H9 (cell line): ENCODE measurements at regions not wholly inside any gene's neighbourhood (a gene's known extent, or its start where the extent isn't known, plus 50 kb on each side); places are given as distances from the start of the nearest gene placed in this dataset.

ENCODE experiments used
- DNase-seq: peaks from one replicate; pipeline ENCODE4 v3.0.0-alpha.2; 2017
- H2AFZ ChIP-seq: one replicate; pipeline ENCODE4 v1.6.1; 2013; ENCODE audit warnings: mild to moderate bottlenecking, low read length, control low read depth, moderate library complexity
- H2AK5ac ChIP-seq: 2 replicates; pipeline ENCODE4 v1.6.1; 2013; ENCODE audit warnings: low read length, control low read depth, mixed read lengths; ENCODE audit not compliant: insufficient read length
- H2BK120ac ChIP-seq: one replicate; pipeline ENCODE4 v1.6.1; 2013; ENCODE audit warnings: low read depth, mild to moderate bottlenecking, low read length, control low read depth, inconsistent platforms; ENCODE audit not compliant: poor library complexity, severe bottlenecking
- H2BK12ac ChIP-seq: 2 replicates; pipeline ENCODE4 v1.6.1; 2013; ENCODE audit warnings: low read length, control low read depth, mixed read lengths, low read depth; ENCODE audit not compliant: insufficient read length
- H2BK15ac ChIP-seq: 2 replicates; pipeline ENCODE4 v1.6.1; 2013; ENCODE audit warnings: low read depth, low read length, control low read depth
- H2BK20ac ChIP-seq: one replicate; pipeline ENCODE4 v1.6.1; 2013; ENCODE audit warnings: low read depth, mild to moderate bottlenecking, low read length, control low read depth, inconsistent platforms; ENCODE audit not compliant: poor library complexity, severe bottlenecking
- H2BK5ac ChIP-seq: 2 replicates; pipeline ENCODE4 v1.6.1; 2013; ENCODE audit warnings: low read length, control low read depth, mixed read lengths; ENCODE audit not compliant: insufficient read length
- H3K14ac ChIP-seq: 2 replicates; pipeline ENCODE4 v1.6.1; 2013; ENCODE audit warnings: low read length, control low read depth; ENCODE audit not compliant: insufficient read depth
- H3K18ac ChIP-seq: 2 replicates; pipeline ENCODE4 v1.6.1; 2013; ENCODE audit warnings: low read depth, mild to moderate bottlenecking, mixed read lengths, low read length, control low read depth; ENCODE audit not compliant: insufficient read length
- H3K23ac ChIP-seq: 2 replicates; pipeline ENCODE4 v1.6.1; 2013; ENCODE audit warnings: low read length, control low read depth, mixed read lengths, low read depth; ENCODE audit not compliant: insufficient read length
- H3K23me2 ChIP-seq: 2 replicates; pipeline ENCODE4 v1.6.1; 2013; ENCODE audit warnings: low read depth, mild to moderate bottlenecking, mixed read lengths, low read length, control low read depth; ENCODE audit not compliant: insufficient read length, poor library complexity, severe bottlenecking
- H3K27ac ChIP-seq: 2 replicates; pipeline ENCODE4 v1.5.1; 2013; ENCODE audit warnings: low read length, control low read depth, mixed read lengths, low read depth; ENCODE audit not compliant: insufficient read length
- H3K27me3 ChIP-seq: 2 replicates; pipeline ENCODE4 v1.6.1; 2013; ENCODE audit warnings: low read length, control low read depth, inconsistent platforms; ENCODE audit not compliant: insufficient read depth
- H3K4ac ChIP-seq: 2 replicates; pipeline ENCODE4 v1.6.1; 2013; ENCODE audit warnings: low read depth, mild to moderate bottlenecking, control low read depth, inconsistent platforms, low read length, moderate library complexity
- H3K4me1 ChIP-seq: 2 replicates; pipeline ENCODE4 v1.6.1; 2013; ENCODE audit warnings: low read length, control low read depth, inconsistent platforms; ENCODE audit not compliant: insufficient read depth
- H3K4me2 ChIP-seq: 2 replicates; pipeline ENCODE4 v1.6.1; 2013; ENCODE audit warnings: low read length, control low read depth, mixed read lengths; ENCODE audit not compliant: insufficient read length, insufficient read depth
- H3K56ac ChIP-seq: 2 replicates; pipeline ENCODE4 v1.6.1; 2013; ENCODE audit warnings: low read depth, mild to moderate bottlenecking, mixed read lengths, low read length, control low read depth; ENCODE audit not compliant: insufficient read length
- H3K79me1 ChIP-seq: 2 replicates; pipeline ENCODE4 v1.6.1; 2013; ENCODE audit warnings: low read depth, mild to moderate bottlenecking, moderate library complexity, low read length, control low read depth, inconsistent platforms; ENCODE audit not compliant: insufficient read depth, poor library complexity, severe bottlenecking
- H3K79me2 ChIP-seq: 2 replicates; pipeline ENCODE4 v1.6.1; 2013; ENCODE audit warnings: low read length, control low read depth, inconsistent platforms; ENCODE audit not compliant: insufficient read depth
- H3K9ac ChIP-seq: 2 replicates; pipeline ENCODE4 v1.6.1; 2013; ENCODE audit warnings: low read length, control low read depth, mixed read lengths; ENCODE audit not compliant: insufficient read length; ENCODE audit errors: extremely low read depth
- H3K9me3 ChIP-seq: one replicate; pipeline ENCODE4 v1.6.1; 2013; ENCODE audit warnings: low read depth, low read length, inconsistent platforms; ENCODE audit not compliant: control insufficient read depth
- H3T11ph ChIP-seq: one replicate; pipeline ENCODE4 v1.6.1; 2013; ENCODE audit warnings: mild to moderate bottlenecking, low read length, control low read depth, inconsistent platforms
- H4K20me1 ChIP-seq: one replicate; pipeline ENCODE4 v1.6.1; 2013; ENCODE audit not compliant: control insufficient read depth, insufficient read length, insufficient read depth
- H4K5ac ChIP-seq: 2 replicates; pipeline ENCODE4 v1.6.1; 2013; ENCODE audit warnings: low read depth, mild to moderate bottlenecking, mixed read lengths, low read length, control low read depth; ENCODE audit not compliant: insufficient read length
- H4K8ac ChIP-seq: replicated peaks from 2 replicates; pipeline ENCODE4 v1.6.1; 2013; ENCODE audit warnings: low read length, control low read depth, mixed read lengths, low read depth; ENCODE audit not compliant: insufficient read length
- H4K91ac ChIP-seq: 2 replicates; pipeline ENCODE4 v1.6.1; 2013; ENCODE audit warnings: low read depth, mild to moderate bottlenecking, moderate library complexity, mixed read lengths, low read length, control low read depth; ENCODE audit not compliant: insufficient read length
- H3K27ac Mint-ChIP-seq, 3 experiments: 2 replicates in 2 of 3; 3 replicates in 1 of 3; pipeline ENCODE4 v1.8.0; 2020 to 2021; ENCODE audit warnings: mixed read lengths in 3 of 3, mild to moderate bottlenecking in 1 of 3, moderate library complexity in 1 of 3
- H3K27me3 Mint-ChIP-seq: 2 replicates; pipeline ENCODE4 v1.8.0; 2021; ENCODE audit warnings: low read depth, mild to moderate bottlenecking, moderate library complexity, mixed read lengths
- H3K36me3 Mint-ChIP-seq, 3 experiments: 2 replicates in 2 of 3; 3 replicates in 1 of 3; pipeline ENCODE4 v1.8.0; 2020 to 2021; ENCODE audit warnings: low read depth in 3 of 3, mixed read lengths in 3 of 3; ENCODE audit not compliant: insufficient read depth in 1 of 3
- H3K4me1 Mint-ChIP-seq, 2 experiments: 2 replicates each; pipeline ENCODE4 v1.8.0; 2020; ENCODE audit warnings: mixed read lengths in 2 of 2
- H3K4me3 Mint-ChIP-seq, 2 experiments: 2 replicates in 1 of 2; 3 replicates in 1 of 2; pipeline ENCODE4 v1.8.0; 2020 to 2021; ENCODE audit warnings: mild to moderate bottlenecking in 2 of 2, mixed read lengths in 2 of 2, moderate library complexity in 1 of 2
- H3K9me3 Mint-ChIP-seq, 2 experiments: 2 replicates in 1 of 2; 3 replicates in 1 of 2; pipeline ENCODE4 v1.8.0; 2020; ENCODE audit warnings: mild to moderate bottlenecking in 2 of 2, mixed read lengths in 2 of 2, moderate library complexity in 1 of 2
- CTCF ChIP-seq: fragments of 200-600 bp; sonication (generic); conservative IDR thresholded peaks from 3 replicates; pipeline ENCODE4 v1.8.0; 2021; ENCODE audit warnings: antibody characterized with exemption, mild to moderate bottlenecking
- WGBS: extraction: QIAGEN DNeasy Blood & Tissue Kit; methylation state at CpG from one replicate; pipeline ENCODE4 v1.1.7; 2013; ENCODE audit warnings: missing lambda C conversion rate, low lambda C conversion rate, mixed read lengths; ENCODE audit not compliant: insufficient read length; ENCODE audit errors: extremely low coverage; 5-methylcytosine and 5-hydroxymethylcytosine counted together

- no peak overlapping the region for H4K8ac ChIP-seq
- no peak overlapping the region for H3K14ac ChIP-seq
- H3K9me3 ChIP-seq, result no peaks in the 10 kb centered on the region
- no peak overlapping the region for H2AK5ac ChIP-seq
- DNase-seq, result no peak
- Mint-ChIP-seq H3K36me3 (no peaks in the 10 kb centered on the region), H3K4me3 (no peak overlapping the region), H3K4me1 (peaks cover 7 to 10% of the 10 kb centered on the region in 2 experiments), H3K27me3 (no peaks in the 10 kb centered on the region), H3K27ac (peak overlapping the region in 1 of 3 experiments; percentile 27; a peak in 1 of 7 replicates), H3K9me3 (no peaks in the 10 kb centered on the region)
- no peaks in the 10 kb centered on the region for H3K79me2 ChIP-seq
- WGBS, result no CpG with 5 or more reads among the region's 4 CpGs
- H2BK12ac ChIP-seq, result no peak overlapping the region
- no peak overlapping the region for H4K91ac ChIP-seq
- no peak overlapping the region for H2AFZ ChIP-seq
- H2BK15ac ChIP-seq, result no peak overlapping the region
- H3K9ac ChIP-seq, result no peak overlapping the region
- no peak overlapping the region for H3K23ac ChIP-seq
- no peak overlapping the region for H3T11ph ChIP-seq
- H3K4me2 ChIP-seq, result no peak overlapping the region
- H2BK20ac ChIP-seq, result no peak overlapping the region
- H3K4me1 ChIP-seq, result 0 out of 2 replicates have a peak, but pooled peaks cover 4% of the 10 kb centered on the region
- no peak overlapping the region for H3K18ac ChIP-seq
- TF ChIP-seq CTCF, result no peak
- no peak overlapping the region for H4K5ac ChIP-seq
- H4K20me1 ChIP-seq, result no peaks in the 10 kb centered on the region
- H3K23me2 ChIP-seq, result no peaks in the 10 kb centered on the region
- H3K56ac ChIP-seq, result no peak overlapping the region
- H2BK5ac ChIP-seq, result no peak overlapping the region
- H2BK120ac ChIP-seq, result no peak overlapping the region
- no peaks in the 10 kb centered on the region for H3K79me1 ChIP-seq
- H3K27me3 ChIP-seq, result no peaks in the 10 kb centered on the region
- no peak overlapping the region for H3K27ac ChIP-seq
- no peak overlapping the region for H3K4ac ChIP-seq
Measured at GRCh38 chr6:134642819-134643218, 307.1 kb downstream of the ALDH8A1 start.
